ENCODE measurements at regions not wholly inside any gene's neighbourhood (a gene's known extent, or its start where the extent isn't known, plus 50 kb on each side); places are given as distances from the start of the nearest gene placed in this dataset.

GRCh38 chr6:66048684-66049474 is 341.9 kb upstream of the EYS start:
- WGBS, 2 donors: 28 to 41% methylated on average over 3 of the region's 3 CpGs
- Histone ChIP-seq H3K9me3 (ENCODE audit: control insufficient read depth, low read length) (peaks cover 5% of the 10 kb centered on the region), H3K4me1 (ENCODE audit: control insufficient read depth in 1 of 2, insufficient read depth in 2 of 2, low read length in 2 of 2) (no peaks in the 10 kb centered on the region), H3K27me3 (ENCODE audit: control insufficient read depth in 1 of 2, insufficient read depth in 2 of 2, low read length in 1 of 2) (no peaks in the 10 kb centered on the region), H3K4me3 (ENCODE audit: low read length in 2 of 2) (no peak overlapping the region), H3K36me3 (ENCODE audit: control insufficient read depth in 1 of 2, insufficient read depth in 2 of 2, low read length in 1 of 2) (no peaks in the 10 kb centered on the region), H3K27ac (ENCODE audit: low read depth in 1 of 2, low read length in 2 of 2) (no peak overlapping the region)
- intact Hi-C loops (cut with DNase I): no loop called here
- ATAC-seq (ENCODE audit: low FRiP score) (no peak), DNase-seq (no peak)

- no peak overlapping the region for H3K4me3 ChIP-seq (ENCODE audit: low read length in 2 of 2)
- intact Hi-C loops (cut with DNase I): no loop called here
- no peaks in the 10 kb centered on the region for H3K4me1 ChIP-seq (ENCODE audit: control insufficient read depth in 1 of 2, insufficient read depth in 2 of 2, low read length in 2 of 2)
- H3K27ac ChIP-seq (ENCODE audit: low read depth in 1 of 2, low read length in 2 of 2): no peak overlapping the region
- DNase-seq (no peak), ATAC-seq (ENCODE audit: low FRiP score) (no peak)
- WGBS, 2 donors: 83% methylated on average over 1 of the region's 1 CpG
- no peaks in the 10 kb centered on the region for H3K36me3 ChIP-seq (ENCODE audit: control insufficient read depth in 1 of 2, insufficient read depth in 2 of 2, low read length in 1 of 2)
- no peaks in the 10 kb centered on the region for H3K9me3 ChIP-seq (ENCODE audit: control insufficient read depth, low read length)
- no peaks in the 10 kb centered on the region for H3K27me3 ChIP-seq (ENCODE audit: control insufficient read depth in 1 of 2, insufficient read depth in 2 of 2, low read length in 1 of 2)
Observed at GRCh38 chr6:66032626-66033025, 325.6 kb upstream of the EYS start.

- DNase-seq (no peak), ATAC-seq (ENCODE audit: low FRiP score) (no peak)
- H3K27me3 ChIP-seq (ENCODE audit: control insufficient read depth in 1 of 2, insufficient read depth in 2 of 2, low read length in 1 of 2): no peaks in the 10 kb centered on the region
- no peaks in the 10 kb centered on the region for H3K4me1 ChIP-seq (ENCODE audit: control insufficient read depth in 1 of 2, insufficient read depth in 2 of 2, low read length in 2 of 2)
- no peak overlapping the region for H3K4me3 ChIP-seq (ENCODE audit: low read length in 2 of 2)
- H3K27ac ChIP-seq (ENCODE audit: low read depth in 1 of 2, low read length in 2 of 2): no peak overlapping the region
- intact Hi-C loops (cut with DNase I): no loop called here
- H3K36me3 ChIP-seq (ENCODE audit: control insufficient read depth in 1 of 2, insufficient read depth in 2 of 2, low read length in 1 of 2): no peaks in the 10 kb centered on the region
- H3K9me3 ChIP-seq (ENCODE audit: control insufficient read depth, low read length): no peaks in the 10 kb centered on the region
Observed at GRCh38 chr6:66029391-66029790, 322.4 kb upstream of the EYS start.

- 93 to 96% methylated on average over 30 of the region's 30 CpGs for WGBS, 2 donors
- Histone ChIP-seq H3K4me1 (ENCODE audit: control insufficient read depth in 1 of 2, insufficient read depth in 2 of 2, low read length in 2 of 2) (no peaks in the 10 kb centered on the region), H3K36me3 (ENCODE audit: control insufficient read depth in 1 of 2, insufficient read depth in 2 of 2, low read length in 1 of 2) (no peaks in the 10 kb centered on the region), H3K9me3 (ENCODE audit: control insufficient read depth, low read length) (no peaks in the 10 kb centered on the region), H3K4me3 (ENCODE audit: low read length in 2 of 2) (no peak overlapping the region), H3K27me3 (ENCODE audit: control insufficient read depth in 1 of 2, insufficient read depth in 2 of 2, low read length in 1 of 2) (no peaks in the 10 kb centered on the region), H3K27ac (ENCODE audit: low read depth in 1 of 2, low read length in 2 of 2) (no peak overlapping the region)
- intact Hi-C loops (cut with DNase I): no loop called here
- DNase-seq (no peak), ATAC-seq (ENCODE audit: low FRiP score) (no peak)
Observed at GRCh38 chr6:65999288-65999791, 292.3 kb upstream of the EYS start.

- intact Hi-C loops (cut with DNase I): no loop called here
- H3K27ac ChIP-seq (ENCODE audit: low read depth in 1 of 2, low read length in 2 of 2): no peak overlapping the region
Observed at GRCh38 chr6:65998544-65998943, 291.5 kb upstream of the EYS start.

GRCh38 chr6:65997539-65997938 is 290.5 kb upstream of the EYS start:
- no peaks in the 10 kb centered on the region for H3K36me3 ChIP-seq (ENCODE audit: control insufficient read depth in 1 of 2, insufficient read depth in 2 of 2, low read length in 1 of 2)
- no peak overlapping the region for H3K27ac ChIP-seq (ENCODE audit: low read depth in 1 of 2, low read length in 2 of 2)
- H3K4me1 ChIP-seq (ENCODE audit: control insufficient read depth in 1 of 2, insufficient read depth in 2 of 2, low read length in 2 of 2): no peaks in the 10 kb centered on the region
- no peaks in the 10 kb centered on the region for H3K9me3 ChIP-seq (ENCODE audit: control insufficient read depth, low read length)
- ATAC-seq (ENCODE audit: low FRiP score) (no peak), DNase-seq (no peak)
- H3K27me3 ChIP-seq (ENCODE audit: control insufficient read depth in 1 of 2, insufficient read depth in 2 of 2, low read length in 1 of 2): no peaks in the 10 kb centered on the region
- intact Hi-C loops (cut with DNase I): no loop called here
- 41 to 58% methylated on average over 1 of the region's 1 CpG for WGBS, 2 donors
- H3K4me3 ChIP-seq (ENCODE audit: low read length in 2 of 2): no peak overlapping the region

More at GRCh38 chr6:65998544-65998943, 291.5 kb upstream of the EYS start:
- Histone ChIP-seq H3K36me3 (ENCODE audit: control insufficient read depth in 1 of 2, insufficient read depth in 2 of 2, low read length in 1 of 2) (no peaks in the 10 kb centered on the region), H3K9me3 (ENCODE audit: control insufficient read depth, low read length) (no peaks in the 10 kb centered on the region), H3K4me3 (ENCODE audit: low read length in 2 of 2) (no peak overlapping the region), H3K4me1 (ENCODE audit: control insufficient read depth in 1 of 2, insufficient read depth in 2 of 2, low read length in 2 of 2) (no peaks in the 10 kb centered on the region), H3K27me3 (ENCODE audit: control insufficient read depth in 1 of 2, insufficient read depth in 2 of 2, low read length in 1 of 2) (no peaks in the 10 kb centered on the region)
- DNase-seq (no peak), ATAC-seq (ENCODE audit: low FRiP score) (no peak)
- 94 to 96% methylated on average over 19 of the region's 19 CpGs for WGBS, 2 donors

- Histone ChIP-seq H3K27ac (ENCODE audit: low read depth in 1 of 2, low read length in 2 of 2) (no peak overlapping the region), H3K27me3 (ENCODE audit: control insufficient read depth in 1 of 2, insufficient read depth in 2 of 2, low read length in 1 of 2) (no peaks in the 10 kb centered on the region), H3K4me3 (ENCODE audit: low read length in 2 of 2) (no peak overlapping the region), H3K9me3 (ENCODE audit: control insufficient read depth, low read length) (no peaks in the 10 kb centered on the region), H3K36me3 (ENCODE audit: control insufficient read depth in 1 of 2, insufficient read depth in 2 of 2, low read length in 1 of 2) (no peaks in the 10 kb centered on the region), H3K4me1 (ENCODE audit: control insufficient read depth in 1 of 2, insufficient read depth in 2 of 2, low read length in 2 of 2) (no peaks in the 10 kb centered on the region)
- ATAC-seq (ENCODE audit: low FRiP score): no peak
- DNase-seq: no peak
- intact Hi-C loops (cut with DNase I): no loop called here
- 61 to 66% methylated on average over 1 of the region's 1 CpG for WGBS, 2 donors
Observed at GRCh38 chr6:65996096-65996495, 289.1 kb upstream of the EYS start.

- peak in 1 of 2 donors; percentile 55 for DNase-seq
- WGBS, 2 donors: 92 to 94% methylated on average over 5 of the region's 5 CpGs
- no peak for ATAC-seq (ENCODE audit: low FRiP score)
- H3K9me3 ChIP-seq (ENCODE audit: control insufficient read depth, low read length): no peaks in the 10 kb centered on the region
- intact Hi-C loops (cut with DNase I): no loop called here
- H3K4me3 ChIP-seq (ENCODE audit: low read length in 2 of 2): no peak overlapping the region
- H3K27ac ChIP-seq (ENCODE audit: low read depth in 1 of 2, low read length in 2 of 2): no peak overlapping the region
- H3K36me3 ChIP-seq (ENCODE audit: control insufficient read depth in 1 of 2, insufficient read depth in 2 of 2, low read length in 1 of 2): no peaks in the 10 kb centered on the region
- no peaks in the 10 kb centered on the region for H3K27me3 ChIP-seq (ENCODE audit: control insufficient read depth in 1 of 2, insufficient read depth in 2 of 2, low read length in 1 of 2)
- no peaks in the 10 kb centered on the region for H3K4me1 ChIP-seq (ENCODE audit: control insufficient read depth in 1 of 2, insufficient read depth in 2 of 2, low read length in 2 of 2)
Observed at GRCh38 chr6:65989676-65990075, 282.6 kb upstream of the EYS start.

- intact Hi-C loops (cut with DNase I): no loop called here
- 6 to 17% methylated on average over 1 of the region's 1 CpG for WGBS, 2 donors
- no peak overlapping the region for H3K27ac ChIP-seq (ENCODE audit: low read depth in 1 of 2, low read length in 2 of 2)
Observed at GRCh38 chr6:65988006-65988405, 281.0 kb upstream of the EYS start.

More at GRCh38 chr6:65988006-65988405, 281.0 kb upstream of the EYS start:
- Histone ChIP-seq H3K4me3 (ENCODE audit: low read length in 2 of 2) (no peak overlapping the region), H3K36me3 (ENCODE audit: control insufficient read depth in 1 of 2, insufficient read depth in 2 of 2, low read length in 1 of 2) (no peaks in the 10 kb centered on the region), H3K27me3 (ENCODE audit: control insufficient read depth in 1 of 2, insufficient read depth in 2 of 2, low read length in 1 of 2) (no peaks in the 10 kb centered on the region), H3K9me3 (ENCODE audit: control insufficient read depth, low read length) (no peaks in the 10 kb centered on the region), H3K4me1 (ENCODE audit: control insufficient read depth in 1 of 2, insufficient read depth in 2 of 2, low read length in 2 of 2) (no peaks in the 10 kb centered on the region)
- no peak for ATAC-seq (ENCODE audit: low FRiP score)
- no peak for DNase-seq

Data from aorta (tissue), 5 donors.